ENCODE measurements at regions not wholly inside any gene's neighbourhood (a gene's known extent, or its start where the extent isn't known, plus 50 kb on each side); places are given as distances from the start of the nearest gene placed in this dataset.

DNA sequence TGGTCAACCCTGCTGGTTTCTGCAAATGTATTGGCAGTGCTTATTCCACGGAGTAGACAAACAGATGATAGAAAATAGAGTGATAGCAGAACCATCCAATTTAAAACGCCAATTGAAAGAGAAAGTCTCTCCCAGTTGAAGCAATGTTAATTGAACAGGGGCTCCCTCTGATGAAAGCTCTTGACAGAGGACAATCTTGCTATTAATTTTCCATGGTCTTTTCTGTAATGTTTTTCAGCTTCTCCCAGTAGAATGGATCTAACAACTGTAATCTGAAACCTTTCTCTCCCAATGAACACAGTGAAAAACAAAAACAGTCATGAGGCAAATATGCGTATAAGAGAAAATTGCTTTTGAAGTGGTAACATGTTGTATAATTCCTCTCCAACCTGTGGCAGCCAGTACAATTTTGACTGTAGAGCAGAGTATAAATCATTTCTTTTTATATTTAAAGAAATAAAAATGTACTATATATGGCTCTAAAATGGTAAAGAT lies 225.1 kb upstream of the GALNTL6 start:
- intact Hi-C loops (cut with DNase I; ENCODE audit: low total_unique reads), result no loop called here
- H3K4me3 ChIP-seq, result no peak overlapping the region
- no peak for DNase-seq (ENCODE audit: low spot score in 2 of 2)

DNA sequence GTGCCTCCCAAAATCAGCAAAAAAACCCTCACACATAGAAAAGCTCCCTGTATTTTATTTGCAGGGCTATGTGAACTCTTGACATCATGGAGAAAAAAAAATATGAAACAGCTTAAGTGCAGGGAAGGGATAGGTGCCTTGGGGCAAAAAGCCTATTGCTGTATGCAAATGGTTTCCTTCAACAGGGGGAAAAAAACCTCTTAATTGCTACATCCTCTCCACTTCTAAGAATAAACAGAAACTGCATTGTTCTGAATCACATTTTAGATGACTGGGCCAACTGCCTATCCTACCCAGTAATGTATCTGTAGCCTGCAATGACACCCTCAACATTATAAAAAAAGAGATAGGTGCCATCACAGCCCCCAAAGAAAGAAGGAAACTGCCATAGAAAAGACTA lies 229.4 kb upstream of the GALNTL6 start:
- no peak for DNase-seq (ENCODE audit: low spot score in 2 of 2)
- no peaks in the 10 kb centered on the region for H3K4me1 ChIP-seq
- no peak overlapping the region for H3K27ac ChIP-seq
- intact Hi-C loops (cut with DNase I; ENCODE audit: low total_unique reads), result no loop called here
- H3K9me3 ChIP-seq, result no peaks in the 10 kb centered on the region
- H3K36me3 ChIP-seq, result no peaks in the 10 kb centered on the region
- TF ChIP-seq POLR2A (IDR thresholded peaks at IDR 0.05) (no peak), POLR2AphosphoS5 (IDR thresholded peaks at IDR 0.05) (no peak)
- TF ChIP-seq, protein P1, sequence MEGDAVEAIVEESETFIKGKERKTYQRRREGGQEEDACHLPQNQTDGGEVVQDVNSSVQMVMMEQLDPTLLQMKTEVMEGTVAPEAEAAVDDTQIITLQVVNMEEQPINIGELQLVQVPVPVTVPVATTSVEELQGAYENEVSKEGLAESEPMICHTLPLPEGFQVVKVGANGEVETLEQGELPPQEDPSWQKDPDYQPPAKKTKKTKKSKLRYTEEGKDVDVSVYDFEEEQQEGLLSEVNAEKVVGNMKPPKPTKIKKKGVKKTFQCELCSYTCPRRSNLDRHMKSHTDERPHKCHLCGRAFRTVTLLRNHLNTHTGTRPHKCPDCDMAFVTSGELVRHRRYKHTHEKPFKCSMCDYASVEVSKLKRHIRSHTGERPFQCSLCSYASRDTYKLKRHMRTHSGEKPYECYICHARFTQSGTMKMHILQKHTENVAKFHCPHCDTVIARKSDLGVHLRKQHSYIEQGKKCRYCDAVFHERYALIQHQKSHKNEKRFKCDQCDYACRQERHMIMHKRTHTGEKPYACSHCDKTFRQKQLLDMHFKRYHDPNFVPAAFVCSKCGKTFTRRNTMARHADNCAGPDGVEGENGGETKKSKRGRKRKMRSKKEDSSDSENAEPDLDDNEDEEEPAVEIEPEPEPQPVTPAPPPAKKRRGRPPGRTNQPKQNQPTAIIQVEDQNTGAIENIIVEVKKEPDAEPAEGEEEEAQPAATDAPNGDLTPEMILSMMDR (IDR thresholded peaks at IDR 0.05), result no peak
- no peak overlapping the region for H3K4me3 ChIP-seq
- H3K27me3 ChIP-seq, result no peaks in the 10 kb centered on the region

More for the DNA sequence above, 225.1 kb upstream of the GALNTL6 start:
- no peaks in the 10 kb centered on the region for H3K4me1 ChIP-seq
- no peak overlapping the region for H3K27ac ChIP-seq
- TF ChIP-seq POLR2A (IDR thresholded peaks at IDR 0.05), result no peak
- TF ChIP-seq, protein P1 (IDR thresholded peaks at IDR 0.05), result no peak
- no peak for TF ChIP-seq POLR2AphosphoS5 (IDR thresholded peaks at IDR 0.05)
- no peaks in the 10 kb centered on the region for H3K27me3 ChIP-seq
- H3K36me3 ChIP-seq, result no peaks in the 10 kb centered on the region
- H3K9me3 ChIP-seq, result no peaks in the 10 kb centered on the region

DNA sequence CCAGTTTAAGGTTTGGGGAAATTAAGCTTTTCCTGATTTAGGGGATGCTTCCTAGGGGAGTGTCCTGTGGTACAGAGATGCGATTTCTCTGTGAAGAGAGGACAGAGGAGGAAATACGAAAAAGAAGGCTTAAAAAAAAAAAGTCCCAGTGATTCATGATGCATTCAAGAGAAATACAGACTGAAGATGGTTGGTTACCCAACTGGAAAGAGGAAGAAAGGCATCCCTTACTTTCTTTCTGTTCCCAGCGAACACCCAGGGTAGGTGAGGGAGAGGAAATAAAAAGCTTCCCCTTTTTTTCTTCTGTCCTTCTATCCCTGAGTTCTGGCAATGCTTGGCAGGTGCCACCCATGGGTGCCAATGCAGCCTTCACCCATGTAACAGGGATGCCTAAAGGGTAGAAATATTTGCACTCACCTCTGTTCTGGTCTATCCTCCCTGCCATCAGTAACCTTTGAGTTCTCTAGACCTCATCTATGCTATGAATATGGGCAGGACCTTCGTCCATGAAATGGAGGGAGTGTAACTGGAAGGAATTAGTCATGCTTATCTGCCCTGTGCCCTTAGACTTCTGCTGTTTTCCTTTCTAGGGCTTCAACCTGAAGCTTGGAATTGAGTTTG lies 230.1 kb upstream of the GALNTL6 start:
- no peaks in the 10 kb centered on the region for H3K9me3 ChIP-seq
- intact Hi-C loops (cut with DNase I; ENCODE audit: low total_unique reads), result no loop called here
- H3K4me3 ChIP-seq, result no peak overlapping the region
- DNase-seq (ENCODE audit: low spot score in 2 of 2), result no peak
- no peaks in the 10 kb centered on the region for H3K27me3 ChIP-seq
- no peak overlapping the region for H3K27ac ChIP-seq
- H3K36me3 ChIP-seq, result no peaks in the 10 kb centered on the region
- H3K4me1 ChIP-seq, result no peaks in the 10 kb centered on the region
- TF ChIP-seq POLR2A (IDR thresholded peaks at IDR 0.05) (no peak), POLR2AphosphoS5 (IDR thresholded peaks at IDR 0.05) (no peak)
- TF ChIP-seq, protein P1 (IDR thresholded peaks at IDR 0.05), result no peak

DNA sequence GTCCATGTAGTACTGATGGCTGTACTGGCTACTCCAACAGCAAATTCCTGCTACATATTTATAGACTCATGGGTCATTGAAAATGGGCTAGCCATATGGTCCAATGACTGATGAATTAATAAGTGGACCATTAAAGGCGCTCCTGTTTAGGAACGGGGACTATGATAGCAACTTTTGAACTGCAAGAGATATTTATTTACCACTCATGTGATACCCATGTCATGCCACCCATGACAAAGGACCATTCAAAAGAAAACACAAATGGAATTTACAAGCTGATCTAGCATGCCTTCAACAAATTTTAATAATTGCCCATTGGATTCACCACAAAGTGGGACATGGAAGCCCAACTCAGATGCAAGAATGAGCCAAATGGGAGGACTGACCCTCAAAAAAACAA lies 240.0 kb upstream of the GALNTL6 start:
- H3K9me3 ChIP-seq, result peaks cover 7% of the 10 kb centered on the region in 2 donors
- H3K4me1 ChIP-seq, result no peaks in the 10 kb centered on the region
- no peak for DNase-seq (ENCODE audit: low spot score in 2 of 2)
- TF ChIP-seq, protein P1 (IDR thresholded peaks at IDR 0.05), result no peak
- TF ChIP-seq POLR2A (IDR thresholded peaks at IDR 0.05) (no peak), POLR2AphosphoS5 (IDR thresholded peaks at IDR 0.05) (no peak)
- no peaks in the 10 kb centered on the region for H3K36me3 ChIP-seq
- no peak overlapping the region for H3K4me3 ChIP-seq
- H3K27ac ChIP-seq, result no peak overlapping the region
- H3K27me3 ChIP-seq, result no peaks in the 10 kb centered on the region
- intact Hi-C loops (cut with DNase I; ENCODE audit: low total_unique reads), result no loop called here

DNA sequence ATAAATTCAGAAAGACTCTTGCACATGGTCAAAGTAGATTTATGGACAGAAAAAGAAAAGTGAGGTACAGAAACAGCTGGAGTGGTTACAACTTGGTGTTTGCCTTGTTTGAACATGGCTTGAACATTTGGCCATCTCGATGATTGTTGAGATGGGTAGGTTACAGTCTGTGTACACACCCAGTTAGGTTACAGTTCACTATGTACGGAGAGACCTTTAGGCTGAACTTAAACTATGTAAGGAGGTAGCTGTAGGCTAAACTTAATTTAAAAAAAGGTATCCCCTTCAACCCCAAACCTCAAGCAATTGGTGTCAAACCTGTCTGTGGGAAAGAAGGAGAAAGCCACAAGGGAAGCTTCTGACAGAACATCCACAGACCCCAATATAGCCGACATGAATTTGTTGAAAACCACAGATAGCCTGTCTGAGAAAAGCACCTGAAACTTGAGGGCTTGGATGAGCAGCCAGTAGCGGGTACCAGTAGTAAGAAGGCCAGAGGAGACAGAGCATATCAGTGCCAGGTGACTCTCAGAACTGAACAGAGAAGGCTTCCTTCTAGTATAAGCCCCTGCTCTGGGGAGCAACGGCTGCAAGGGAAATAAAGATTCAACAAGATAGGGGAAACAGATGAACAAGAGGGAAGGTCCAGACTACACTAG lies 247.9 kb upstream of the GALNTL6 start:
- intact Hi-C loops (cut with DNase I; ENCODE audit: low total_unique reads), result no loop called here
- H3K4me1 ChIP-seq, result no peaks in the 10 kb centered on the region
- DNase-seq (ENCODE audit: low spot score in 2 of 2), result no peak
- H3K27me3 ChIP-seq, result no peaks in the 10 kb centered on the region
- no peaks in the 10 kb centered on the region for H3K36me3 ChIP-seq
- no peak for TF ChIP-seq POLR2A (IDR thresholded peaks at IDR 0.05)
- TF ChIP-seq POLR2AphosphoS5 (IDR thresholded peaks at IDR 0.05), result no peak
- TF ChIP-seq, protein P1 (IDR thresholded peaks at IDR 0.05), result no peak
- no peak overlapping the region for H3K27ac ChIP-seq
- peaks cover 4 to 7% of the 10 kb centered on the region in 2 donors for H3K9me3 ChIP-seq
- no peak overlapping the region for H3K4me3 ChIP-seq

All from breast epithelium (tissue), 4 donors.